ENCODE measurements at regions not wholly inside any gene's neighbourhood (a gene's known extent, or its start where the extent isn't known, plus 50 kb on each side); places are given as distances from the start of the nearest gene placed in this dataset.

- DNase-seq (ENCODE audit: low read depth in 2 of 2, low spot score in 1 of 2): no peak
Observed at GRCh38 chr4:89665662-89666061, 171.3 kb downstream of the SNCA start.

- DNase-seq (ENCODE audit: low read depth in 2 of 2, low spot score in 1 of 2): no peak
Observed at GRCh38 chr4:89664521-89664920, 172.4 kb downstream of the SNCA start.

GRCh38 chr4:89661173-89661899 lies 175.6 kb downstream of the SNCA start:
- no peak for DNase-seq (ENCODE audit: low read depth in 2 of 2, low spot score in 1 of 2)

GRCh38 chr4:89660444-89661172 lies 176.4 kb downstream of the SNCA start:
- no peak for DNase-seq (ENCODE audit: low read depth in 2 of 2, low spot score in 1 of 2)

- no peak for DNase-seq (ENCODE audit: low read depth in 2 of 2, low spot score in 1 of 2)
Observed at GRCh38 chr4:89658701-89659024, 178.3 kb downstream of the SNCA start.

GRCh38 chr4:89657931-89658700 lies 178.8 kb downstream of the SNCA start:
- DNase-seq (ENCODE audit: low read depth in 2 of 2, low spot score in 1 of 2): no peak

- no peak for DNase-seq (ENCODE audit: low read depth in 2 of 2, low spot score in 1 of 2)
Observed at GRCh38 chr4:89653012-89653411, 183.9 kb downstream of the SNCA start.

- DNase-seq (ENCODE audit: low read depth in 2 of 2, low spot score in 1 of 2): no peak
Observed at GRCh38 chr4:89645482-89645881, 191.5 kb downstream of the SNCA start.

GRCh38 chr4:89641367-89641687 lies 195.6 kb downstream of the SNCA start:
- DNase-seq (ENCODE audit: low read depth in 2 of 2, low spot score in 1 of 2): no peak

GRCh38 chr4:89640620-89641366 lies 196.2 kb downstream of the SNCA start:
- DNase-seq (ENCODE audit: low read depth in 2 of 2, low spot score in 1 of 2): no peak

GRCh38 chr4:89639395-89639794 lies 197.6 kb downstream of the SNCA start:
- no peak for DNase-seq (ENCODE audit: low read depth in 2 of 2, low spot score in 1 of 2)

- no peak for DNase-seq (ENCODE audit: low read depth in 2 of 2, low spot score in 1 of 2)
Observed at GRCh38 chr4:89625599-89626293, 211.2 kb downstream of the SNCA start.

- no peak for DNase-seq (ENCODE audit: low read depth in 2 of 2, low spot score in 1 of 2)
Observed at GRCh38 chr4:89619206-89619962, 217.6 kb downstream of the SNCA start.

- no peak for DNase-seq (ENCODE audit: low read depth in 2 of 2, low spot score in 1 of 2)
Observed at GRCh38 chr4:89618151-89618550, 218.8 kb downstream of the SNCA start.

GRCh38 chr4:89617317-89617716 lies 219.6 kb downstream of the SNCA start:
- DNase-seq (ENCODE audit: low read depth in 2 of 2, low spot score in 1 of 2): no peak

- DNase-seq (ENCODE audit: low read depth in 2 of 2, low spot score in 1 of 2): no peak
Observed at GRCh38 chr4:89616382-89616781, 220.6 kb downstream of the SNCA start.

GRCh38 chr4:89615051-89615450 lies 221.9 kb downstream of the SNCA start:
- no peak for DNase-seq (ENCODE audit: low read depth in 2 of 2, low spot score in 1 of 2)

GRCh38 chr4:89614155-89614554 lies 222.8 kb downstream of the SNCA start:
- no peak for DNase-seq (ENCODE audit: low read depth in 2 of 2, low spot score in 1 of 2)

GRCh38 chr4:89610236-89610635 lies 226.7 kb downstream of the SNCA start:
- DNase-seq (ENCODE audit: low read depth in 2 of 2, low spot score in 1 of 2): no peak

- DNase-seq (ENCODE audit: low read depth in 2 of 2, low spot score in 1 of 2): no peak
Observed at GRCh38 chr4:89609756-89610155, 227.2 kb downstream of the SNCA start.

All from stimulated activated CD8-positive, alpha-beta memory T cell treated with anti-CD3 and anti-CD28 coated beads, Interleukin-4, amount 100 ng/mL, for 4 hours (primary cell).